OCI-LY3 (cell line): ENCODE measurements at regions not wholly inside any gene's neighbourhood (a gene's known extent, or its start where the extent isn't known, plus 50 kb on each side); places are given as distances from the start of the nearest gene placed in this dataset.

Experiments used
- H2AFZ ChIP-seq: fragments of 200-600, 300-600 bp; shearing (Covaris generic); 2 replicates; pipeline ENCODE4 v1.6.0; 2014; ENCODE audit warnings: antibody characterized with exemption, low read depth, low read length
- H3K27ac ChIP-seq: fragments of 200-600, 300-600 bp; sonication (generic); 2 replicates; pipeline ENCODE4 v1.5.1; 2014; ENCODE audit warnings: mild to moderate bottlenecking, low read length, moderate library complexity, mixed read lengths
- H3K27me3 ChIP-seq: fragments of 200-600, 300-600 bp; sonication (generic); 2 replicates; pipeline ENCODE4 v1.6.1; 2014; ENCODE audit warnings: low read depth, low read length, mixed read lengths
- H3K36me3 ChIP-seq: fragments of 200-600, 300-600 bp; sonication (generic); replicated peaks from 2 replicates; pipeline ENCODE3; 2014; ENCODE audit warnings: low read depth, low read length, mixed read lengths
- H3K4me1 ChIP-seq: fragments of 300-600, 200-600 bp; sonication (generic); 2 replicates; pipeline ENCODE4 v1.6.1; 2014; ENCODE audit warnings: low read length, mixed read lengths
- H3K4me2 ChIP-seq: fragments of 200-600, 300-600 bp; sonication (generic); 2 replicates; pipeline ENCODE4 v1.6.1; 2014; ENCODE audit warnings: low read length, mixed read lengths
- H3K4me3 ChIP-seq: fragments of 300-600, 200-600 bp; sonication (generic); 2 replicates; pipeline ENCODE4 v1.5.1; 2014; ENCODE audit warnings: antibody characterized with exemption, mild to moderate bottlenecking, low read length, moderate library complexity
- H3K79me2 ChIP-seq: fragments of 300-600, 200-600 bp; shearing (Covaris generic); 2 replicates; pipeline ENCODE4 v1.6.1; 2014; ENCODE audit warnings: mild to moderate bottlenecking, low read length, mixed read lengths
- H3K9ac ChIP-seq: fragments of 300-600, 200-600 bp; shearing (Covaris generic); 2 replicates; pipeline ENCODE4 v1.6.0; 2014; ENCODE audit warnings: mild to moderate bottlenecking, low read length, moderate library complexity
- H3K9me3 ChIP-seq: fragments of 200-600, 300-600 bp; shearing (Covaris generic); 2 replicates; pipeline ENCODE4 v1.6.1; 2014; ENCODE audit warnings: low read length, mixed read lengths; ENCODE audit not compliant: insufficient read depth
- H4K20me1 ChIP-seq: fragments of 200-600, 300-600 bp; sonication (generic); 2 replicates; pipeline ENCODE4 v1.6.1; 2016; ENCODE audit warnings: low read length, mixed read lengths; ENCODE audit not compliant: insufficient read depth
- CTCF ChIP-seq: fragments of 200-600, 300-600 bp; sonication (generic); IDR thresholded peaks from 2 replicates; pipeline ENCODE4 v1.5.1; 2014; ENCODE audit warnings: antibody characterized with exemption, low read length, low read depth
- EZH2phosphoT487 ChIP-seq: fragments of 200-600 bp; shearing (Covaris generic); IDR thresholded peaks from 2 replicates; pipeline ENCODE4 v1.6.1; 2018; ENCODE audit warnings: antibody characterized with exemption, mixed run types, low read depth

- no peak overlapping the region for H3K27ac ChIP-seq
- H3K27me3 ChIP-seq, result no peaks in the 10 kb centered on the region
- H3K9me3 ChIP-seq, result no peaks in the 10 kb centered on the region; the same call in 1 of the 2 replicates
- H3K79me2 ChIP-seq, result no peaks in the 10 kb centered on the region
- no peaks in the 10 kb centered on the region for H4K20me1 ChIP-seq
- no peaks in the 10 kb centered on the region for H3K36me3 ChIP-seq
- TF ChIP-seq CTCF, result no peak
- no peak for TF ChIP-seq EZH2phosphoT487
- H2AFZ ChIP-seq, result no peak overlapping the region
- H3K4me2 ChIP-seq, result no peak overlapping the region
- no peaks in the 10 kb centered on the region for H3K4me1 ChIP-seq
- no peak overlapping the region for H3K4me3 ChIP-seq
- H3K9ac ChIP-seq, result no peak overlapping the region
These were observed 736.0 kb upstream of the CELF4 start for GRCh38 chr18:38301621-38302020.

GRCh38 chr18:38297910-38298309, 732.3 kb upstream of the CELF4 start:
- H3K27ac ChIP-seq, result no peak overlapping the region
- no peaks in the 10 kb centered on the region for H3K27me3 ChIP-seq
- H3K4me3 ChIP-seq, result no peak overlapping the region
- no peaks in the 10 kb centered on the region for H3K79me2 ChIP-seq
- no peaks in the 10 kb centered on the region for H4K20me1 ChIP-seq
- H3K9ac ChIP-seq, result no peak overlapping the region
- H3K9me3 ChIP-seq, result no peaks in the 10 kb centered on the region; the same call in 1 of the 2 replicates
- H3K4me2 ChIP-seq, result no peak overlapping the region
- H2AFZ ChIP-seq, result no peak overlapping the region
- no peaks in the 10 kb centered on the region for H3K4me1 ChIP-seq
- TF ChIP-seq EZH2phosphoT487 (no peak), CTCF (no peak)
- H3K36me3 ChIP-seq, result no peaks in the 10 kb centered on the region

- Histone ChIP-seq H3K9ac (no peak overlapping the region), H3K4me2 (no peak overlapping the region), H3K27me3 (no peaks in the 10 kb centered on the region), H4K20me1 (no peaks in the 10 kb centered on the region), H3K4me1 (no peaks in the 10 kb centered on the region), H3K4me3 (no peak overlapping the region), H3K79me2 (no peaks in the 10 kb centered on the region), H3K9me3 (no peaks in the 10 kb centered on the region), H3K36me3 (no peaks in the 10 kb centered on the region), H3K27ac (no peak overlapping the region), H2AFZ (no peak overlapping the region)
- no peak for TF ChIP-seq CTCF
- TF ChIP-seq EZH2phosphoT487, result no peak
These were observed 724.6 kb upstream of the CELF4 start for GRCh38 chr18:38290229-38290628.

DNA sequence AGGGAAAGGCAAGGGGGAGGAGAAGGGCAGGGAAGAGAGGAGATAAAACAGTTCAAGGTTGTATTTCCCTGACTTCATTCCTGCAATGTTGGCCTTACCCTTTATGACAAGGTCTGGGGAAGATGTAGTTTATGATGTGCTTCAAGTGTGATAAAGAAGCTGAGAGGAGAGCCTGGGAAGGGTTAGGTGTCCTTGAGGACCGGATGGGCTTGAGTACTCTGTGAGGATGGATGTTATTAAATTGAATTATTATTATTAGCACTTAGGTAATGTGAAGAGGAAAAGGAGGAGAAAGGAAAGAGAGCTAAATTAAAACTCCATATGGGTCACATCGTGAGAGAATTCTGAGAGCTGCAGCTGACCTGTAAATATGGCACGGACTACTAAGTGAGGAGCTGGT, 719.4 kb upstream of the CELF4 start:
- Histone ChIP-seq H3K9me3 (no peaks in the 10 kb centered on the region), H3K9ac (no peak overlapping the region), H3K4me2 (no peak overlapping the region), H3K79me2 (no peaks in the 10 kb centered on the region), H3K4me3 (no peak overlapping the region), H3K36me3 (no peaks in the 10 kb centered on the region), H4K20me1 (no peaks in the 10 kb centered on the region), H2AFZ (no peak overlapping the region), H3K27me3 (no peaks in the 10 kb centered on the region), H3K27ac (no peak overlapping the region), H3K4me1 (no peaks in the 10 kb centered on the region)
- TF ChIP-seq CTCF, result no peak
- TF ChIP-seq EZH2phosphoT487, result no peak
